Right lobe of liver (tissue), 4 donors: ENCODE measurements at regions not wholly inside any gene's neighbourhood (a gene's known extent, or its start where the extent isn't known, plus 50 kb on each side); places are given as distances from the start of the nearest gene placed in this dataset.

Source experiments
- POLR2A ChIP-seq: fragments of 450-650 bp; IDR thresholded peaks from one replicate; pipeline ENCODE4 v1.6.1; 2017; ENCODE audit warnings: antibody characterized with exemption, mild to moderate bottlenecking
- TF ChIP-seq, protein P1 (sequence below), 4 donors: fragments of 200-600 bp in 3 of 4; fragments of 450-650 bp in 1 of 4; IDR thresholded peaks; one replicate each; pipeline versions ENCODE4 v1.5.1 to v1.8.0; 2016 to 2022; ENCODE audit warnings: antibody characterized with exemption in 4 of 4, mild to moderate bottlenecking in 2 of 4
- donor health status: DM: no; HTN: no; CAD: no.
- donor health status: DM: no; HTN: no; CAD: no.
- donor health status: DM: no; HTN: yes; CAD: no.

DNA sequence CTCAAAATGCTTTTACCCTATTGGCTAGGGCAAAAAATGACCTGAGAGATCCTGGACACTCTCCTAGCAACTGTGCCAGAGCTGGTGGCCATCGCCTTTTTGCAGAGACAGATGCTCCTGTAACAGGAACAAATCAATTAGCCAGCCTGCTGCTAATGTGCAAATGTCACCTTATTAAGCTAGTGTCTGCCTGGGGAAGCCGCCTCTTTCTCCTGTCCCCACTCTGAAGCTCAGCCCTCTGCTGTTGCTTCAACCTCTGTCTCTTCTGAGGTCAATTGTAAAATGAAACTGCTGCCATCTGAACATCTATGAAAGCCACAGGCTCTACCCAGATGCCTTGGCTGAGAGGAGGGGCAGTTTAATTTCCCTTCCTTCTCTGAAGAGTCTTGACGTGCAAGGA, 85.5 kb upstream of the CACNA1E start:
- TF ChIP-seq, protein P1, sequence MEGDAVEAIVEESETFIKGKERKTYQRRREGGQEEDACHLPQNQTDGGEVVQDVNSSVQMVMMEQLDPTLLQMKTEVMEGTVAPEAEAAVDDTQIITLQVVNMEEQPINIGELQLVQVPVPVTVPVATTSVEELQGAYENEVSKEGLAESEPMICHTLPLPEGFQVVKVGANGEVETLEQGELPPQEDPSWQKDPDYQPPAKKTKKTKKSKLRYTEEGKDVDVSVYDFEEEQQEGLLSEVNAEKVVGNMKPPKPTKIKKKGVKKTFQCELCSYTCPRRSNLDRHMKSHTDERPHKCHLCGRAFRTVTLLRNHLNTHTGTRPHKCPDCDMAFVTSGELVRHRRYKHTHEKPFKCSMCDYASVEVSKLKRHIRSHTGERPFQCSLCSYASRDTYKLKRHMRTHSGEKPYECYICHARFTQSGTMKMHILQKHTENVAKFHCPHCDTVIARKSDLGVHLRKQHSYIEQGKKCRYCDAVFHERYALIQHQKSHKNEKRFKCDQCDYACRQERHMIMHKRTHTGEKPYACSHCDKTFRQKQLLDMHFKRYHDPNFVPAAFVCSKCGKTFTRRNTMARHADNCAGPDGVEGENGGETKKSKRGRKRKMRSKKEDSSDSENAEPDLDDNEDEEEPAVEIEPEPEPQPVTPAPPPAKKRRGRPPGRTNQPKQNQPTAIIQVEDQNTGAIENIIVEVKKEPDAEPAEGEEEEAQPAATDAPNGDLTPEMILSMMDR (IDR thresholded peaks at IDR 0.05) = no peak
- no peak for TF ChIP-seq POLR2A
